Muscle layer of duodenum (tissue), 2 donors: ENCODE measurements at regions not wholly inside any gene's neighbourhood (a gene's known extent, or its start where the extent isn't known, plus 50 kb on each side); places are given as distances from the start of the nearest gene placed in this dataset.

Experiments used
- H3K27ac ChIP-seq: one replicate; pipeline ENCODE4 v1.7.0; 2013; ENCODE audit warnings: mild to moderate bottlenecking, low read length
- H3K27me3 ChIP-seq: one replicate; pipeline ENCODE4 v1.7.0; 2013; ENCODE audit warnings: low read depth, mild to moderate bottlenecking, control low read depth, low read length
- H3K36me3 ChIP-seq, 2 donors: one replicate each; pipeline ENCODE4 v1.7.0; 2013; ENCODE audit warnings: low read length in 2 of 2, control low read depth in 1 of 2, mild to moderate bottlenecking in 1 of 2; ENCODE audit not compliant: insufficient read depth in 2 of 2, control insufficient read depth in 1 of 2
- H3K4me1 ChIP-seq, 2 donors: one replicate each; pipeline ENCODE4 v1.7.0; 2013; ENCODE audit warnings: low read length in 2 of 2, mild to moderate bottlenecking in 2 of 2, control low read depth in 1 of 2, moderate library complexity in 1 of 2; ENCODE audit not compliant: insufficient read depth in 2 of 2, control insufficient read depth in 1 of 2
- H3K4me3 ChIP-seq, 2 donors: one replicate each; pipeline ENCODE4 v1.7.0; 2013; ENCODE audit warnings: low read length in 2 of 2, low read depth in 1 of 2, mild to moderate bottlenecking in 1 of 2
- H3K9me3 ChIP-seq, 2 donors: one replicate each; pipeline ENCODE4 v1.7.0; 2013; ENCODE audit warnings: low read length in 2 of 2, control low read depth in 1 of 2, mild to moderate bottlenecking in 1 of 2; ENCODE audit not compliant: control insufficient read depth in 1 of 2
- donor health status: healthy.

GRCh38 chrX:4800756-4801155 lies 1087.3 kb upstream of the PRKX start:
- H3K4me1 ChIP-seq, result no peaks in the 10 kb centered on the region
- no peaks in the 10 kb centered on the region for H3K9me3 ChIP-seq
- H3K27ac ChIP-seq, result no peak overlapping the region

GRCh38 chrX:4787971-4788370 lies 1074.5 kb upstream of the PRKX start:
- Histone ChIP-seq H3K4me3 (no peak overlapping the region), H3K27ac (no peak overlapping the region), H3K4me1 (no peaks in the 10 kb centered on the region), H3K27me3 (no peaks in the 10 kb centered on the region), H3K36me3 (no peaks in the 10 kb centered on the region), H3K9me3 (no peaks in the 10 kb centered on the region)

More at GRCh38 chrX:4800756-4801155, 1087.3 kb upstream of the PRKX start:
- no peaks in the 10 kb centered on the region for H3K36me3 ChIP-seq
- H3K4me3 ChIP-seq, result no peak overlapping the region
- H3K27me3 ChIP-seq, result no peaks in the 10 kb centered on the region

GRCh38 chrX:4764888-4765287 lies 1051.4 kb upstream of the PRKX start:
- no peak overlapping the region for H3K27ac ChIP-seq
- H3K9me3 ChIP-seq, result no peaks in the 10 kb centered on the region
- no peaks in the 10 kb centered on the region for H3K36me3 ChIP-seq
- no peaks in the 10 kb centered on the region for H3K4me1 ChIP-seq
- H3K4me3 ChIP-seq, result no peak overlapping the region
- no peaks in the 10 kb centered on the region for H3K27me3 ChIP-seq

GRCh38 chrX:4762196-4762595 lies 1048.7 kb upstream of the PRKX start:
- no peaks in the 10 kb centered on the region for H3K36me3 ChIP-seq
- H3K4me3 ChIP-seq, result no peak overlapping the region
- no peaks in the 10 kb centered on the region for H3K27me3 ChIP-seq
- H3K4me1 ChIP-seq, result no peaks in the 10 kb centered on the region
- H3K27ac ChIP-seq, result no peak overlapping the region
- no peaks in the 10 kb centered on the region for H3K9me3 ChIP-seq

GRCh38 chrX:4754878-4755604 lies 1041.6 kb upstream of the PRKX start:
- Histone ChIP-seq H3K36me3 (no peaks in the 10 kb centered on the region), H3K9me3 (no peaks in the 10 kb centered on the region), H3K27me3 (no peaks in the 10 kb centered on the region), H3K4me1 (no peaks in the 10 kb centered on the region), H3K27ac (no peak overlapping the region), H3K4me3 (no peak overlapping the region)

- no peak overlapping the region for H3K27ac ChIP-seq
- no peaks in the 10 kb centered on the region for H3K4me1 ChIP-seq
- H3K4me3 ChIP-seq, result no peak overlapping the region
- H3K9me3 ChIP-seq, result no peaks in the 10 kb centered on the region
- no peaks in the 10 kb centered on the region for H3K27me3 ChIP-seq
- H3K36me3 ChIP-seq, result no peaks in the 10 kb centered on the region
Observed at GRCh38 chrX:4741024-4741423, 1027.6 kb upstream of the PRKX start.

- Histone ChIP-seq H3K4me3 (no peak overlapping the region), H3K27me3 (no peaks in the 10 kb centered on the region), H3K36me3 (no peaks in the 10 kb centered on the region), H3K9me3 (peaks cover 0 to 3% of the 10 kb centered on the region in 2 donors), H3K27ac (no peak overlapping the region), H3K4me1 (no peaks in the 10 kb centered on the region)
Observed at GRCh38 chrX:4735299-4735698, 1021.9 kb upstream of the PRKX start.

- no peaks in the 10 kb centered on the region for H3K9me3 ChIP-seq
- no peaks in the 10 kb centered on the region for H3K4me1 ChIP-seq
- H3K4me3 ChIP-seq, result no peak overlapping the region
- H3K27me3 ChIP-seq, result no peaks in the 10 kb centered on the region
- H3K36me3 ChIP-seq, result no peaks in the 10 kb centered on the region
- H3K27ac ChIP-seq, result no peak overlapping the region
Observed at GRCh38 chrX:4710618-4711433, 997.4 kb upstream of the PRKX start.

GRCh38 chrX:4708970-4709760 lies 995.7 kb upstream of the PRKX start:
- Histone ChIP-seq H3K27ac (no peak overlapping the region), H3K4me3 (no peak overlapping the region), H3K4me1 (no peaks in the 10 kb centered on the region), H3K36me3 (no peaks in the 10 kb centered on the region), H3K27me3 (no peaks in the 10 kb centered on the region), H3K9me3 (no peaks in the 10 kb centered on the region)

GRCh38 chrX:4706961-4707360 lies 993.5 kb upstream of the PRKX start:
- Histone ChIP-seq H3K27me3 (no peaks in the 10 kb centered on the region), H3K27ac (no peak overlapping the region), H3K4me3 (no peak overlapping the region), H3K9me3 (no peaks in the 10 kb centered on the region), H3K4me1 (no peaks in the 10 kb centered on the region), H3K36me3 (no peaks in the 10 kb centered on the region)

GRCh38 chrX:4690521-4690920 lies 977.1 kb upstream of the PRKX start:
- H3K36me3 ChIP-seq, result no peaks in the 10 kb centered on the region
- H3K4me1 ChIP-seq, result no peaks in the 10 kb centered on the region
- no peak overlapping the region for H3K27ac ChIP-seq
- no peak overlapping the region for H3K4me3 ChIP-seq
- H3K27me3 ChIP-seq, result no peaks in the 10 kb centered on the region
- H3K9me3 ChIP-seq, result no peaks in the 10 kb centered on the region
